ENCODE measurements at regions not wholly inside any gene's neighbourhood (a gene's known extent, or its start where the extent isn't known, plus 50 kb on each side); places are given as distances from the start of the nearest gene placed in this dataset.

GRCh38 chr7:112997831-112998230 lies 88.8 kb downstream of the GPR85 start:
- TF ChIP-seq POLR2A (IDR thresholded peaks at IDR 0.05) (no peak), CTCF (IDR thresholded peaks at IDR 0.05) (no peak)

Data from uterus (tissue), 2 donors.